ENCODE measurements at regions not wholly inside any gene's neighbourhood (a gene's known extent, or its start where the extent isn't known, plus 50 kb on each side); places are given as distances from the start of the nearest gene placed in this dataset.

- no peak overlapping the region for H3K27ac Mint-ChIP-seq
- H3K4me1 Mint-ChIP-seq (ENCODE audit: low read depth): no peaks in the 10 kb centered on the region
- intact Hi-C loops (cut with micrococcal nuclease): no loop called here
- H3K27me3 Mint-ChIP-seq (ENCODE audit: insufficient read depth): no peaks in the 10 kb centered on the region
- DNase-seq (ENCODE audit: low spot score): no peak
- H3K36me3 Mint-ChIP-seq (ENCODE audit: low read depth): no peaks in the 10 kb centered on the region
- no peak overlapping the region for H3K4me3 Mint-ChIP-seq
- H3K9me3 Mint-ChIP-seq: peaks cover 6% of the 10 kb centered on the region
Observed at GRCh38 chr5:117235786-117236185, 661.2 kb upstream of the SEMA6A start.

- Mint-ChIP-seq H3K27ac (no peak overlapping the region), H3K9me3 (peaks cover 6% of the 10 kb centered on the region), H3K4me1 (ENCODE audit: low read depth) (no peaks in the 10 kb centered on the region), H3K36me3 (ENCODE audit: low read depth) (no peaks in the 10 kb centered on the region), H3K27me3 (ENCODE audit: insufficient read depth) (no peaks in the 10 kb centered on the region), H3K4me3 (no peak overlapping the region)
- intact Hi-C loops (cut with micrococcal nuclease): no loop called here
- no peak for DNase-seq (ENCODE audit: low spot score)
Observed at GRCh38 chr5:117230375-117230774, 655.8 kb upstream of the SEMA6A start.

GRCh38 chr5:117220730-117221129 lies 646.1 kb upstream of the SEMA6A start:
- DNase-seq (ENCODE audit: low spot score): no peak
- Mint-ChIP-seq H3K27me3 (ENCODE audit: insufficient read depth) (no peaks in the 10 kb centered on the region), H3K9me3 (no peaks in the 10 kb centered on the region), H3K36me3 (ENCODE audit: low read depth) (no peaks in the 10 kb centered on the region), H3K4me1 (ENCODE audit: low read depth) (no peaks in the 10 kb centered on the region), H3K27ac (no peak overlapping the region), H3K4me3 (no peak overlapping the region)
- intact Hi-C loops (cut with micrococcal nuclease): no loop called here

GRCh38 chr5:117218789-117219188 lies 644.2 kb upstream of the SEMA6A start:
- DNase-seq (ENCODE audit: low spot score): no peak

GRCh38 chr5:117212866-117213265 lies 638.2 kb upstream of the SEMA6A start:
- DNase-seq (ENCODE audit: low spot score): no peak
- Mint-ChIP-seq H3K27ac (no peak overlapping the region), H3K4me3 (no peak overlapping the region), H3K27me3 (ENCODE audit: insufficient read depth) (no peaks in the 10 kb centered on the region), H3K9me3 (peaks cover 15% of the 10 kb centered on the region), H3K4me1 (ENCODE audit: low read depth) (no peaks in the 10 kb centered on the region), H3K36me3 (ENCODE audit: low read depth) (no peaks in the 10 kb centered on the region)
- intact Hi-C loops (cut with micrococcal nuclease): no loop called here

More at GRCh38 chr5:117218789-117219188, 644.2 kb upstream of the SEMA6A start:
- Mint-ChIP-seq H3K36me3 (ENCODE audit: low read depth) (no peaks in the 10 kb centered on the region), H3K27me3 (ENCODE audit: insufficient read depth) (no peaks in the 10 kb centered on the region), H3K4me1 (ENCODE audit: low read depth) (no peaks in the 10 kb centered on the region), H3K27ac (no peak overlapping the region), H3K9me3 (no peaks in the 10 kb centered on the region), H3K4me3 (no peak overlapping the region)
- intact Hi-C loops (cut with micrococcal nuclease): no loop called here

- intact Hi-C loops (cut with micrococcal nuclease): no loop called here
- H3K4me3 Mint-ChIP-seq: no peak overlapping the region
Observed at GRCh38 chr5:117210796-117211195, 636.2 kb upstream of the SEMA6A start.

GRCh38 chr5:117209479-117209878 lies 634.9 kb upstream of the SEMA6A start:
- no peaks in the 10 kb centered on the region for H3K27me3 Mint-ChIP-seq (ENCODE audit: insufficient read depth)
- DNase-seq (ENCODE audit: low spot score): no peak
- no peaks in the 10 kb centered on the region for H3K4me1 Mint-ChIP-seq (ENCODE audit: low read depth)

More at GRCh38 chr5:117210796-117211195, 636.2 kb upstream of the SEMA6A start:
- Mint-ChIP-seq H3K36me3 (ENCODE audit: low read depth) (no peaks in the 10 kb centered on the region), H3K27me3 (ENCODE audit: insufficient read depth) (no peaks in the 10 kb centered on the region), H3K9me3 (peaks cover 15% of the 10 kb centered on the region), H3K4me1 (ENCODE audit: low read depth) (no peaks in the 10 kb centered on the region), H3K27ac (no peak overlapping the region)
- DNase-seq (ENCODE audit: low spot score): no peak

GRCh38 chr5:117207088-117207668 lies 632.6 kb upstream of the SEMA6A start:
- DNase-seq (ENCODE audit: low spot score): no peak
- H3K27ac Mint-ChIP-seq: no peak overlapping the region
- H3K4me3 Mint-ChIP-seq: no peak overlapping the region
- H3K36me3 Mint-ChIP-seq (ENCODE audit: low read depth): no peaks in the 10 kb centered on the region
- H3K9me3 Mint-ChIP-seq: peaks cover 19% of the 10 kb centered on the region
- H3K4me1 Mint-ChIP-seq (ENCODE audit: low read depth): no peaks in the 10 kb centered on the region
- intact Hi-C loops (cut with micrococcal nuclease): no loop called here
- H3K27me3 Mint-ChIP-seq (ENCODE audit: insufficient read depth): no peaks in the 10 kb centered on the region

More at GRCh38 chr5:117209479-117209878, 634.9 kb upstream of the SEMA6A start:
- intact Hi-C loops (cut with micrococcal nuclease): no loop called here
- peaks cover 15% of the 10 kb centered on the region for H3K9me3 Mint-ChIP-seq
- no peak overlapping the region for H3K27ac Mint-ChIP-seq
- H3K4me3 Mint-ChIP-seq: no peak overlapping the region
- no peaks in the 10 kb centered on the region for H3K36me3 Mint-ChIP-seq (ENCODE audit: low read depth)

GRCh38 chr5:117205894-117206293 lies 631.3 kb upstream of the SEMA6A start:
- no peak for DNase-seq (ENCODE audit: low spot score)
- intact Hi-C loops (cut with micrococcal nuclease): no loop called here
- Mint-ChIP-seq H3K9me3 (peaks cover 17% of the 10 kb centered on the region), H3K27me3 (ENCODE audit: insufficient read depth) (no peaks in the 10 kb centered on the region), H3K36me3 (ENCODE audit: low read depth) (no peaks in the 10 kb centered on the region), H3K4me3 (no peak overlapping the region), H3K4me1 (ENCODE audit: low read depth) (no peaks in the 10 kb centered on the region), H3K27ac (no peak overlapping the region)

- intact Hi-C loops (cut with micrococcal nuclease): no loop called here
- no peaks in the 10 kb centered on the region for H3K27me3 Mint-ChIP-seq (ENCODE audit: insufficient read depth)
- peaks cover 13% of the 10 kb centered on the region for H3K9me3 Mint-ChIP-seq
- H3K4me3 Mint-ChIP-seq: no peak overlapping the region
- H3K27ac Mint-ChIP-seq: no peak overlapping the region
- H3K36me3 Mint-ChIP-seq (ENCODE audit: low read depth): no peaks in the 10 kb centered on the region
- H3K4me1 Mint-ChIP-seq (ENCODE audit: low read depth): no peaks in the 10 kb centered on the region
- DNase-seq (ENCODE audit: low spot score): no peak
Observed at GRCh38 chr5:117204926-117205869, 630.6 kb upstream of the SEMA6A start.

- Mint-ChIP-seq H3K4me1 (ENCODE audit: low read depth) (no peaks in the 10 kb centered on the region), H3K27me3 (ENCODE audit: insufficient read depth) (no peaks in the 10 kb centered on the region), H3K36me3 (ENCODE audit: low read depth) (no peaks in the 10 kb centered on the region), H3K27ac (no peak overlapping the region), H3K4me3 (no peak overlapping the region), H3K9me3 (peaks cover 5% of the 10 kb centered on the region)
- intact Hi-C loops (cut with micrococcal nuclease): no loop called here
- DNase-seq (ENCODE audit: low spot score): no peak
Observed at GRCh38 chr5:117204404-117204803, 629.8 kb upstream of the SEMA6A start.

- H3K4me3 Mint-ChIP-seq: no peak overlapping the region
- no peak for DNase-seq (ENCODE audit: low spot score)
Observed at GRCh38 chr5:117203584-117203983, 629.0 kb upstream of the SEMA6A start.

GRCh38 chr5:117201001-117201400 lies 626.4 kb upstream of the SEMA6A start:
- Mint-ChIP-seq H3K36me3 (ENCODE audit: low read depth) (no peaks in the 10 kb centered on the region), H3K27me3 (ENCODE audit: insufficient read depth) (no peaks in the 10 kb centered on the region), H3K9me3 (peaks cover 4% of the 10 kb centered on the region), H3K4me3 (no peak overlapping the region), H3K27ac (no peak overlapping the region), H3K4me1 (ENCODE audit: low read depth) (no peaks in the 10 kb centered on the region)
- intact Hi-C loops (cut with micrococcal nuclease): no loop called here
- DNase-seq (ENCODE audit: low spot score): no peak

More at GRCh38 chr5:117203584-117203983, 629.0 kb upstream of the SEMA6A start:
- Mint-ChIP-seq H3K4me1 (ENCODE audit: low read depth) (no peaks in the 10 kb centered on the region), H3K27ac (no peak overlapping the region), H3K36me3 (ENCODE audit: low read depth) (no peaks in the 10 kb centered on the region), H3K27me3 (ENCODE audit: insufficient read depth) (no peaks in the 10 kb centered on the region), H3K9me3 (peaks cover 4% of the 10 kb centered on the region)
- intact Hi-C loops (cut with micrococcal nuclease): no loop called here
